Upper lobe of right lung (tissue), 1 donor: ENCODE measurements at regions not wholly inside any gene's neighbourhood (a gene's known extent, or its start where the extent isn't known, plus 50 kb on each side); places are given as distances from the start of the nearest gene placed in this dataset.

Experiments used
- ATAC-seq: fragments of 200-7000 bp; cut with Tn5 transposase; one replicate; pipeline ENCODE4 v1.9.1; 2020; ENCODE audit warnings: mild to moderate bottlenecking, moderate library complexity
- DNase-seq: peaks from one replicate; pipeline ENCODE4 v3.0.0-alpha.2; 2020
- H3K27ac ChIP-seq: fragments of 200-600 bp; one replicate; pipeline ENCODE4 v1.8.0; 2022
- H3K27me3 ChIP-seq: fragments of 200-600 bp; one replicate; pipeline ENCODE4 v1.8.0; 2022; ENCODE audit warnings: mild to moderate bottlenecking
- H3K36me3 ChIP-seq: fragments of 200-600 bp; one replicate; pipeline ENCODE4 v1.8.0; 2022
- H3K4me1 ChIP-seq: fragments of 200-600 bp; one replicate; pipeline ENCODE4 v1.8.0; 2022
- H3K4me3 ChIP-seq: fragments of 200-600 bp; one replicate; pipeline ENCODE4 v1.8.0; 2022; ENCODE audit warnings: mild to moderate bottlenecking
- H3K9me3 ChIP-seq: fragments of 200-600 bp; one replicate; pipeline ENCODE4 v1.8.0; 2022
- intact Hi-C: fragments of 100-400 bp; cut with DNase I; formaldehyde crosslinking; loops from one replicate; pipeline ENCODE4 v1.11.0; 2022
- TF ChIP-seq, protein P1 (sequence below): fragments of 200-600 bp; IDR thresholded peaks from one replicate; pipeline ENCODE4 v1.8.0; 2022; ENCODE audit warnings: antibody characterized with exemption
- donor health status: DM: no; HTN: yes; CAD: no; lungs with severe emphysema.

DNA sequence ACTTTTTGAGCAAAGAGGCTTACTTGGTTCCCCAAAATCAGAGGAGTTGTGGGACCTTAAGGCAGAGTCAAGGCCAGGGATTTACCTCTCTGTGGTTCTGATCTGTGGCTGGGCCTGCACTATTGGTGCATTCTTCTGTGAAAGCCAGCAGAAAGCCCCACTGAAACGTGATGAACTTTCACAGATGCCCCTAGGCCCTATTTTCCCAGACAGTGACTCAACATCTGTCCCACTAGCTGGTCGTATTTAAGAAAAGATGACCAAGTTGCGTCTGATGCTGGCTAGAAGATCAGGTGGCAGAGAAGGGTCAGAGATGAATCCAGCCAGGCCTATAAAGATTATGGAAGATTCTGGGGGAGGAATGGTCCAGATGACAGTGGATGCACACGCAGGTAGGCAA lies 153.1 kb downstream of the ACTL7B start:
- Histone ChIP-seq H3K27me3 (no peaks in the 10 kb centered on the region), H3K4me1 (no peaks in the 10 kb centered on the region), H3K27ac (no peak overlapping the region), H3K4me3 (no peak overlapping the region), H3K9me3 (no peaks in the 10 kb centered on the region), H3K36me3 (no peaks in the 10 kb centered on the region)
- intact Hi-C loops, result no loop called here
- TF ChIP-seq, protein P1, sequence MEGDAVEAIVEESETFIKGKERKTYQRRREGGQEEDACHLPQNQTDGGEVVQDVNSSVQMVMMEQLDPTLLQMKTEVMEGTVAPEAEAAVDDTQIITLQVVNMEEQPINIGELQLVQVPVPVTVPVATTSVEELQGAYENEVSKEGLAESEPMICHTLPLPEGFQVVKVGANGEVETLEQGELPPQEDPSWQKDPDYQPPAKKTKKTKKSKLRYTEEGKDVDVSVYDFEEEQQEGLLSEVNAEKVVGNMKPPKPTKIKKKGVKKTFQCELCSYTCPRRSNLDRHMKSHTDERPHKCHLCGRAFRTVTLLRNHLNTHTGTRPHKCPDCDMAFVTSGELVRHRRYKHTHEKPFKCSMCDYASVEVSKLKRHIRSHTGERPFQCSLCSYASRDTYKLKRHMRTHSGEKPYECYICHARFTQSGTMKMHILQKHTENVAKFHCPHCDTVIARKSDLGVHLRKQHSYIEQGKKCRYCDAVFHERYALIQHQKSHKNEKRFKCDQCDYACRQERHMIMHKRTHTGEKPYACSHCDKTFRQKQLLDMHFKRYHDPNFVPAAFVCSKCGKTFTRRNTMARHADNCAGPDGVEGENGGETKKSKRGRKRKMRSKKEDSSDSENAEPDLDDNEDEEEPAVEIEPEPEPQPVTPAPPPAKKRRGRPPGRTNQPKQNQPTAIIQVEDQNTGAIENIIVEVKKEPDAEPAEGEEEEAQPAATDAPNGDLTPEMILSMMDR, result no peak
- no peak for DNase-seq
- ATAC-seq, result no peak

GRCh38 chr9:108698801-108699200 lies 157.0 kb downstream of the ACTL7B start:
- ATAC-seq (no peak), DNase-seq (no peak)
- Histone ChIP-seq H3K36me3 (no peaks in the 10 kb centered on the region), H3K9me3 (no peaks in the 10 kb centered on the region), H3K4me1 (no peaks in the 10 kb centered on the region), H3K27me3 (no peaks in the 10 kb centered on the region), H3K4me3 (no peak overlapping the region), H3K27ac (no peak overlapping the region)
- intact Hi-C loops, result no loop called here
- TF ChIP-seq, protein P1, result no peak

DNA sequence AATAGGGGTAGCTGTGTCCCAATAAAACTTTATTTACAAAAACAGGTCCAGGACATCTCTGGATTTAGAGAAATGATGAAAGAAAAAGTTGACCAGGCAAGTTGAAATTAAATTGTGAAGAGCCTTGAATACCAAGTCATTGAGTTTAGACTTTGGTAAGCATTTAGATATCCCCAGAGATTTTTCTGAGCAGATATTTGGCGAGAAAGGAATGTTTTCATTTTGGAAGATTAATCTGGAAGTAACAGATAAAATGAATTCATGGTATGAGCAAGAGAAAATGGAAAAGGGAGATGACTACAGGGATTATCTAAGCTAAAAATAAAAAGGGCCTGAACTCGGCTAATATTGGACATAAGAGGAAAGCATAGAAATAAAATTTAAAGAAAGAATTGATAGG lies 157.6 kb downstream of the ACTL7B start:
- no peaks in the 10 kb centered on the region for H3K27me3 ChIP-seq
- TF ChIP-seq, protein P1, result no peak
- intact Hi-C loops, result no loop called here
- H3K9me3 ChIP-seq, result no peaks in the 10 kb centered on the region
- no peak for ATAC-seq
- H3K27ac ChIP-seq, result no peak overlapping the region
- H3K4me1 ChIP-seq, result no peaks in the 10 kb centered on the region
- H3K4me3 ChIP-seq, result no peak overlapping the region
- DNase-seq, result no peak
- no peaks in the 10 kb centered on the region for H3K36me3 ChIP-seq

- Histone ChIP-seq H3K4me3 (no peak overlapping the region), H3K4me1 (no peaks in the 10 kb centered on the region), H3K27ac (no peak overlapping the region), H3K9me3 (no peaks in the 10 kb centered on the region), H3K36me3 (no peaks in the 10 kb centered on the region), H3K27me3 (no peaks in the 10 kb centered on the region)
- ATAC-seq (no peak), DNase-seq (no peak)
- TF ChIP-seq, protein P1, result no peak
- intact Hi-C loops, result no loop called here
These were observed 159.6 kb downstream of the ACTL7B start for GRCh38 chr9:108696156-108696555.

DNA sequence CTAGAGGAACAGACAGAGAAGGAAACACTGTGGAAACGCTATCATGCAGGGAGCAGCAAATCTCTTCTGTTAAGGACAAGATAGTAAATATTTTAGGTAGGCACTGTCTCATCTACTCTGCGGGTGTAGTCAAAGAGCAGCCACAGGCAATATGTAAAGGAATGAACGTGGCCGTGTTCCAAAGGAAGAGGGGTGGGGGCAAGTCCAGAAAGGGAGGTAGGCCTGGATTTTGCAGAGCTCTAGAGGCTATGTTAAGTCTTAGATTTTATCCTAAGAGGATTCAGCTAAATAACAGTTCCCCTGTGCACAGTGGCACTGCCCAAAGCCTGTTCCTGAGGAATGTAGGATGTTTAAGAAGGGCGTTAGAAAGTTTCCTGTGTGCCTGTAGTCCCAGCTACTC lies 161.6 kb downstream of the ACTL7B start:
- TF ChIP-seq, protein P1, result no peak
- intact Hi-C loops, result no loop called here
- H3K4me1 ChIP-seq, result no peaks in the 10 kb centered on the region
- no peak for DNase-seq
- H3K27ac ChIP-seq, result no peak overlapping the region
- no peaks in the 10 kb centered on the region for H3K9me3 ChIP-seq
- no peaks in the 10 kb centered on the region for H3K36me3 ChIP-seq
- H3K4me3 ChIP-seq, result no peak overlapping the region
- ATAC-seq, result no peak
- no peaks in the 10 kb centered on the region for H3K27me3 ChIP-seq

DNA sequence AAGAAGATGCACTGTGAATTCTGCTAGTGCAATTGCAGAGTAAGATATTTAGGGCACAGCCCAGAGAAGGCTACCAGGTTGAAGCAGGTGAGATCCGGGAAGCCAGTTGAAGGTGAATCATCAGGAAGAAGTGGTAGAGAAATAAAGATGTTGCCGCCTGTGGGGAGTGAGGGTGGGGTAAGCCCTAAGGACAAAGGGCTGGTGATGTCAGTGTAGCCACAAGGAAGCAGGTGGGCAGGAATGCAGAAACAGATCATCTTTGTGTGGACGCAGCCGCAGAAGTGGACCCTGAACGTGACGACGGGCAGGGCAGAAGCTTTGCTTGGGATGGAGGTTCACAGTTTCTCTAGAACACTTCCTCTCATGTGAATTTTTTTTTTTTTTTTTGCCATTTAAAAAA lies 164.2 kb downstream of the ACTL7B start:
- ATAC-seq (no peak), DNase-seq (no peak)
- Histone ChIP-seq H3K27me3 (no peaks in the 10 kb centered on the region), H3K4me1 (no peaks in the 10 kb centered on the region), H3K4me3 (no peak overlapping the region), H3K36me3 (no peaks in the 10 kb centered on the region), H3K9me3 (no peaks in the 10 kb centered on the region), H3K27ac (no peak overlapping the region)
- intact Hi-C loops, result no loop called here
- TF ChIP-seq, protein P1, result no peak
